CD4-positive, alpha-beta T cell treated with Interleukin-4 for 4 hours (primary cell): ENCODE measurements at regions not wholly inside any gene's neighbourhood (a gene's known extent, or its start where the extent isn't known, plus 50 kb on each side); places are given as distances from the start of the nearest gene placed in this dataset.

Experiments
- DNase-seq: peaks from one replicate; pipeline ENCODE4 v3.0.0-alpha.2; 2020

- no peak for DNase-seq
These were observed 209.4 kb downstream of the DTWD2 start for GRCh38 chr5:118778941-118779340.

DNA sequence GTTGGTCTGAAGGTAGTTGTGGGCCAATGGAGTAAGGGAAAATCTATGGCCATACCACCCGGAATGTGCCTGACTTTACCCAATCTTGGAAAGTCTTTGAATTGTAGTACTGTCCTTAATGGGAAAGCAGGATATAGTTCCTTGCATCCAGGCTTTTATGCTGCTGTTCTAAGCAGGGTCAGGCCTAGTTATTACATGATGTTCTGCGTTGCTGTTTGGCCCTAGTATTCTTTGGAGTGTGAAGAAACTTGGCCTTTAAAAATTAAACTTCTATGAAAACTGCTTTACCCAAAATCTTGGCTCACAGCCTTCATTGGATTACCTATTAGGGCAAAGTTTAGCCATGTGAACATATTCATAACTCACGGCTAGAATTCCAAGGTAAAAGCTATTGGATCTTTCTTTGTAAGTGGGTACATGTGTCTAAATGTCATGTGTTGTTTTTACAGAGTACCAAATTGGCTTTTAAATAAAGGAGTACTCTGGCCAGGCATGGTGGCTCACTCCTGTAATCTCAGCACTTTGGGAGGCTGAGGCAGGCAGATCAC lies 211.1 kb downstream of the DTWD2 start:
- DNase-seq = no peak

DNA sequence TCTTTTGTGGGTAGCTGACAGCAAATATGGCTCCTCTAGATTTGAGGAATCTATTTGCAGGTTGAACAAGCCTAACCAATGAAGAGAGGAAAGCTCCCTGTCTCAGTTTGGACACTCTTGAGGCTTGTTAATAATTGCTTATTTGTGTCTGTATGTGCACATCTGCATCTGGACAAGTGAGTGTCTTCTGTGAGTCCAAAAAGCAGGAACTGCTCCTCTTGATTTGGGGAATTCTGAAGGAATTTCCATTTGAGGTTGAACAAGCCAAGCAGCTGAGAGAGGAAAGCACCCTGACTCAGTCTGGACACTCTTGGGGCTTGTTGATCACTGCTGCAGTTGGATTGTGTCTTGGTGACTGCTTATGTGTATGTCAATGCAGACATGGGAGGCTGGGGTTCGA lies 211.6 kb downstream of the DTWD2 start:
- DNase-seq = no peak

DNA sequence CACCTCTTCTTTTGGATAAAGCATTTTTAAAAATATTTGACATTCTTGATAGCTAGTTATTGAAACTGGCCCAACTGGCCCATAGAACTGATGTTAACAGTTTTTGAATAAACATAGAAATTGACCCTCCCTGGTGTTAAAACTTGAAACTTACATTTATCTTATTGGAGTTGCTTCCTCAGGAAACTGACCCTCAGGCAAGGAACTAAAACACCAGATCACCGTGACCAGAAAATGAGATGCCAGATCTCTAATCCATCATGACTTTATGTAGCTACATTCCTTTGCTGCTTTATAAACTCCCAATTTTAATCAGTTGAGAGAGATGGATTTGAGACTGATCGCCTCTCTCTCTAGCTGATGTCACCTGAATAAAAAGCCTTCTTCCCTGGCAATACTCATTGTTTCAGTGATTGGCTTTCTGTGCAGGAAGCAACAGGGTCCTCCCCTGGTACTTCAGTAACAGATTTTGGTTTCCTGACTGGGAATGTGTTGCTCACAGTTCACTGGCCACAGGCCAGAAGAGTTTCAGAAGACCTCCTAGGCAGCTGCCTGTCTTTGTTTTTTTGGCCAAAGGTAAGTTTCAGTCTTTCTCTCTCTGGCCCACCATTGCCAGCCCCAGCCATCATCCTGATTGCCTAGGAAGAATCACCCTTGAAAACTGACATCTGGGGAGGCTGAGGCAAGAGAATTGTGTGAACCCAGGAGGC lies 212.4 kb downstream of the DTWD2 start:
- DNase-seq = no peak

GRCh38 chr5:118768607-118769175 lies 219.7 kb downstream of the DTWD2 start:
- DNase-seq = no peak

GRCh38 chr5:118762291-118762690 lies 226.1 kb downstream of the DTWD2 start:
- DNase-seq = no peak

DNA sequence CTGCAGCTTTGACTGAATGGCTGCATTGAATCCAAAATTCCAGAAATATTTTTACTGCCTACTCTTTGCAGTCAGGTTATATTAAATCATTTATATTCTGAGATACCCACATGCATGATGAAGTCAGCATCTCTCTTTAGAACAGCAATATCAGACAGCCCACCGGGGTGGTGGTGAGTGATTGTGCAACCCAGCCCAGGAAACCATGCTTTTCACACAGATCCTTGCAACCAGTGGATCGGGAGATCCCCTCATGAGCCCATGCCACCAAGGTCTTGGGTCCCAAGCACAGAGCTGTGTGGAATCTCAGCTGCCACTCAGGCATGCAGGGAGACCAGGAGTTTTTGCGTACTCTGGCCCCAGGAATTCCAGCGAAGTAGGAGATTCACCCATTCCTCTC lies 226.5 kb downstream of the DTWD2 start:
- no peak for DNase-seq

GRCh38 chr5:118752969-118753368 lies 235.4 kb downstream of the DTWD2 start:
- no peak for DNase-seq

DNA sequence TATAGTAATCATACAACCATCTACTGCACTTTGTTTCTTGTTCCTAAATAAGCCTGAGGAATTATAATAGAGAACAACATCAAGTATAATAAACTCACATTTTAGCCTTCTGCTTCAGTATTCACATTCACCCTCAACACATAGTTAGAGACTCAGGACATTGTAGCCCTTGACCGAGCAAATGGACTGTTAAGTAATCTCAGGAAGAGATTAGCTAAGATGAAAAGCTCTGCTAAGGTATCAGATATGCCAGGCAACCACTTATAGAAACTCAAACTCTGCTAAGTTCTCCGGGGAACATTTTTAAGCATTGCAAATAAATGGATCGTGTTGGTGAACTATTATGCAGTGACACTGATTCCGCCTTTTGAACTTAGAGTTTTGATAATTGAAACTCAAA lies 252.0 kb downstream of the DTWD2 start:
- no peak for DNase-seq

DNA sequence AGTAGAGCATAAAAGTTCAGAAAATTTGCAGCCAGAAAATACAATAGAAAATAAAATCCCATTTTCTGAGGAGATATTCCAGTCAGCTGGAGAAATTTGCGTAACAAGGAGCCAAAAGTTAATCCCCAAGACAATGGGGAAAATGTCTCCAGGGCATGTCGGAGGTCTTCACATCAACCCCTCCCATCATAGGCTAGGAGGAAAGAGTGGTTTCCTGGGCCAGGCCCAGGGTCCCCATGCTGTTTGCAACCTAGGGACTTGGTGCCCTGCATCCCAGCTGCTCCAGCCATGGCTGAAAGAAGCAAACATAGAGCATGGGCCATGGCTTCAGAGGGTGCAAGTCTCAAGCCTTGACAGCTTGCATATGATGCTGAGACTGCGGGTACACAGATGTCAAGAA lies 255.0 kb downstream of the DTWD2 start:
- DNase-seq = no peak

DNA sequence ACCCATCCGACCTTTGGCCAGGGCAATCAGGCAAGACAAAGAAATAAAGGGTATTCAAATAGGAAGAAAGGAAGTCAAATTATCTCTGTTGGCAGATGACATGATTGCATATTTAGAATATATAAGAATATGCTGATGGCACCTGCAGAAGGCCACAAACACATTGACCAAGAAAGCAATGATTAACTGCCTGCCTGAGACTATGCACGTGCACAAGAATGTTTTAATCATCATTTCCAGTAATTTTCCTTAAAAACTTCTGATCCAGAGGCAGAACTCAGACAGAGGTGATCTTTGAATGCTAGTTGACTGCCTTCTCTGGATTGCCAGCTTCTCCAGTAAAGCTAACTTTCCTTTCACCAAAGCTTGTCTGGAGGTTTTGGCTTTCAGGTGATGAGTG lies 260.2 kb downstream of the DTWD2 start:
- no peak for DNase-seq

GRCh38 chr5:118726891-118727290 lies 261.5 kb downstream of the DTWD2 start:
- DNase-seq = no peak

DNA sequence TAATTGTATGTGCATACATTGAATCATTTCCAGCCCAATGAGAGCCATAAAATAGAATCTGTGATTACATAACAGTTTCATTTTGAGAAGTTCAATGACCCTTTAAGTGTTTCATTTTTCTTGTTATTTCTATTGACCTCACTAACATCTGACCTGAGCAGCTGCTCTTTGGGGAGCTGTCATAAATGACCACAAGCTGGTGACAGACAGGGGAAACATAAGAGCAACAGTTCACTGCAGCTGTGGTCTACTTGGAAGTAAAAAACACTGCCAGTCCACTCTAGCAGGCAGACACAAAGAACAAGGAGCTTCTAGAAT lies 265.4 kb downstream of the DTWD2 start:
- no peak for DNase-seq

DNA sequence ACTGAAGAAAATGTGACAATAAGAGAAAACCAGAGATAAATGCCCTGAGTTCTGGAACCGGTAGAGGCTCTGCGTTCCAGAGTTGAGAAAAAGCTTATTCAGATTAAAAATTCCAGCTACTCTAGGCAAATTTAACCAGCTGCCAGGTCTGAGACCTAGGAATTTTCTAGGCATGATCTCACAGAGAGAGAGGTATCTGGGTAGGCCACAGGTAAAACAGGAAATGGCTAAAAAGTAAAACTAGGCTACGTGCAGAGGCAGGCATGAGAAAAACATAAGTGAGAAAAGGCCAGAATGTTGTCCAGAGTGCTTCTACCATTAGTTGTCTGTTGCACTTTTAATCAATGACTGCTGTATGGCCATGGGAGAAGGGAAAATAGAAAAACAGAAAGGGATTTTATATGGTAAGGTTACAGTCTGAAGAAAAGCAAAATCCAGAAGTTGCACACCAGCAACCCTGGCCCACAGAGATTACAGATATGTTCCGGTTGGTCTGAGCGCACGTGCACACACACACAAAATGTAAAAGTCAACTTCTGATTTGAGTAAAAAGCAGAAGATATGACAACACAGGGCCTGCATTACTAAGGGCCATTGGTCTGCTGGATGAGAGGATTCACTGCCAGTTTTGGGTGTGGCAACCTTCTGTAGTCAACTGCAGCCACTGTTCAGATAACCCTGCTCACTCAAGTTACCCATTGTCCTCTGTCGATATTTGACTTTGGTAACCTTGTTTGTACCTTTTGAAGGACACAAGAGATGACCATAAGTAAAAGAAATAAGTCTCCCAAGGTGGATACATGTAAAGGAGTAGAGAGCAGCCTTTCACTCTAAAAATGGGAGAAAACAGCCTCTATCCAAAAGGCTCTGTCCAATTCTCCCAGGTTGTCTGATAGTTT lies 266.0 kb downstream of the DTWD2 start:
- no peak for DNase-seq

- no peak for DNase-seq
These were observed 276.6 kb downstream of the DTWD2 start for GRCh38 chr5:118711727-118712126.

DNA sequence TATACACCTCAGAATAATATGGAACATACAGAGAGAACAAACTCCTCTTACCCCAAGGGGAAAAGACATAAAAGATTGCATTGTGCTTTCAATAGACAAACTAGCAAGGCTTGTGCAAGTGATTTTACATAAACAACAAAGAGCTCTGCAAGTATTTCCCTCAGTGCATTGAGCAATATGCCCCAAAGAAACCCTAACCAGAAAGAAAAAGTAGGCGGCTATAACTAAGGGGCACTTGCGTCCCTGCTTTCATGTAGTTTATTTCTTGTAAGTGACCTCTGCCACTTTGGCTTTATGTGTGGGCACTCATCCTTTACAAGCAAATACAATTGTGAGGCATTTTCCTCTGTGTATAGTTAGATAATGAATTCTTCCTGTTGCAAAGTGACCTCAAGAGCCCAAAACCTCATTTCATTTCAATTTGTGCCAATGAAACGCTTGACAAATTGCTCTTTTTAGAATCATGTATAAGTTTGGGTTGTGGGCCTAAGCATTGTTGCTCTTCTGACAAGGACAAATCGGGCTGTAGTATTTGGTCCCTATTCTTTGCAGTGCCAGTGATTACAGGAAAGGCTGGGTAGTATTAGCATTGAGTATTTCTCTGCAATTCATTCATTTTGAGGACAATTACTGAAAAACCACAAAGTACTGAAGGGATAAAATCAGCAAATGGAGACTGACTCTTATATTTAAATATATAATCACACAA lies 282.2 kb downstream of the DTWD2 start:
- no peak for DNase-seq

- DNase-seq = no peak
These were observed 285.1 kb downstream of the DTWD2 start for GRCh38 chr5:118703241-118703640.

DNA sequence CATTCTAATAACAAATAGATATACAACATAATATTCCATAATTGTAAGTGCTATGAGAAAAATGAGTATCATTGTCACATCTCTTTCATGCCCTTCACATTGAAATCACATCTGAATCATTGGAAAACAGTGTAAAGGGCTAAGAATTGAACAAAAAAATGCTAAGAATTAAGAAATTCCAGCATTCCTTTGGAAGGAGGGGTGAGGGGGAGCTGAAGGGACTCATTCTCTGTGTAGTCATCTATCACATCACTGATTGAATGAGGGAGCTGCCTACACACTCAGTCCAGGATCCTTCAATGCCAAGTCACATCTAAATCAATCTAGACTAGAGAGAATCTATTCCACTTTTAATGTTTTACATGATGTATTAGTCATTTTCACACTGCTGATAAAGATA lies 286.6 kb downstream of the DTWD2 start:
- no peak for DNase-seq

DNA sequence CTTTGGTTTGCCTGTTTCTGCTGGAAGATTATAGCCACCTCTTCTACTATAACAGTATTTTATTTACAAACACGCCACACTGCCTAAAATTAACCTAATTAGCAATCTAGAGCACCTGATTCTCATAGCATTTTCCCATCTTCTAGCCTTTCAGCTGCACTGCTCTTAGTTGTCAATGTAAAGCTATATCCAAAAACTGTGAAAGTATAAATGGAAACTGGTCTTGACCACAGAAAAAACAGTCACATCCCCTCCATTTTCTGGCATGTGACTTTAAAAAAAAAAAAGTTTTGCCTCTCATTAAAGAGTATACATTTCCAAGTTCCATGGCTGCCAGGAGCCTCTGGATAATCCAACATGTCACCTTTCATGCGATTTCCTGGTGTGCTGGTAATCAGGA lies 287.8 kb downstream of the DTWD2 start:
- DNase-seq = no peak

GRCh38 chr5:118698774-118699173 lies 289.6 kb downstream of the DTWD2 start:
- no peak for DNase-seq

DNA sequence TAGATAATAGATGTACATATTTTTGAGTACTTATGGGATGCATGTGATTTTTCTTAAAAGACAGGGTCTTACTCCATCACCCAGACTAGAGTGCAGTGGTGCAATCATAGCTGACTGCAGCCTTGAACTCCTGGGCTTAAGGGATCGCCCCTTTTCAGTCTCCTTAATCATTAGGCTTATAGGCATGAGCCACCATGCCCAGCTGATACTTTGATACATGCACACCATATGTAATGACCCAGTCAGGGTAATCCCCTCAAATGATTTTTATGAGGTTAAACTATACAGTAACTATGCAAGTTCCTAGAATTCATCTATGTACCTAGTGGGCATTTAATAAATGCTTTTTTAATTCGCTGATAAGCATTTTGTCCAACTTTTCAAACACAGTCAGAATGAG lies 292.3 kb downstream of the DTWD2 start:
- no peak for DNase-seq

- DNase-seq = no peak
These were observed 295.5 kb downstream of the DTWD2 start for GRCh38 chr5:118692811-118693342.
